ENCODE measurements at regions not wholly inside any gene's neighbourhood (a gene's known extent, or its start where the extent isn't known, plus 50 kb on each side); places are given as distances from the start of the nearest gene placed in this dataset.

DNA sequence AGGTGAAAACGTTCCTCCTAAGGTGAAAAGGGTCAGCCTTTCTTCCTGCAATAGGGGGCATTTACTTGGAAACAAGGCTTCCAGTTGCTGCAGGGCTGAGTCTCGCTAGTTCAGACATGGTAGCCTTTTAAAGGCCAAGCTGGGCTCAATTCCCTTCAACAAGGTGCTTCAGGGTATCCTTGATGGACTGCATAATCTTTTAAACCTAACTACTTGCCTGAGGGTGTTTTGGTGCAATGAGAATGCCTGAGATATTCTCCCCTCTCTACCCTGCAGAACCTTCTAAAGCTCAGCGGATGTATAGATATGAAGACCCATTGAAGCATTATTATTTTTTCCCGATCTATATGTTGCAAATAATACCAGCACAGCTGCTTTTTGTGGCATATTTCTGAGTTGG is 416.1 kb downstream of the QKI start:
- Histone ChIP-seq H4K20me1 (ENCODE audit: insufficient read depth, low read length, poor library complexity, severe bottlenecking) (no peaks in the 10 kb centered on the region), H3K27me3 (ENCODE audit: insufficient read depth, low read length, poor library complexity, severe bottlenecking) (no peaks in the 10 kb centered on the region), H3K9ac (ENCODE audit: low read depth, low read length, poor library complexity, severe bottlenecking) (no peak overlapping the region), H3F3A (ENCODE audit: low read depth) (no peaks in the 10 kb centered on the region), H3K4me2 (ENCODE audit: low read depth, low read length, poor library complexity, severe bottlenecking) (no peak overlapping the region), H3K36me3 (ENCODE audit: insufficient read depth, low read length) (no peaks in the 10 kb centered on the region), H3K4me1 (ENCODE audit: insufficient read depth, low read length, poor library complexity, severe bottlenecking) (no peaks in the 10 kb centered on the region), H2AFZ (ENCODE audit: low read length) (no peak overlapping the region), H3K79me2 (ENCODE audit: insufficient read depth, low read length) (no peaks in the 10 kb centered on the region), H3K9me2 (replicated peaks; ENCODE audit: low read depth, low read length) (no peaks in the 10 kb centered on the region), H3K9me3 (ENCODE audit: insufficient read depth, low read depth, low read length) (peaks cover 8% of the 10 kb centered on the region), H3K4me3 (ENCODE audit: low read length, poor library complexity, severe bottlenecking) (no peak overlapping the region)
- TF ChIP-seq EZH2phosphoT487 (IDR thresholded peaks at IDR 0.05; ENCODE audit: borderline replicate concordance) = no peak
- TF ChIP-seq, protein P1, sequence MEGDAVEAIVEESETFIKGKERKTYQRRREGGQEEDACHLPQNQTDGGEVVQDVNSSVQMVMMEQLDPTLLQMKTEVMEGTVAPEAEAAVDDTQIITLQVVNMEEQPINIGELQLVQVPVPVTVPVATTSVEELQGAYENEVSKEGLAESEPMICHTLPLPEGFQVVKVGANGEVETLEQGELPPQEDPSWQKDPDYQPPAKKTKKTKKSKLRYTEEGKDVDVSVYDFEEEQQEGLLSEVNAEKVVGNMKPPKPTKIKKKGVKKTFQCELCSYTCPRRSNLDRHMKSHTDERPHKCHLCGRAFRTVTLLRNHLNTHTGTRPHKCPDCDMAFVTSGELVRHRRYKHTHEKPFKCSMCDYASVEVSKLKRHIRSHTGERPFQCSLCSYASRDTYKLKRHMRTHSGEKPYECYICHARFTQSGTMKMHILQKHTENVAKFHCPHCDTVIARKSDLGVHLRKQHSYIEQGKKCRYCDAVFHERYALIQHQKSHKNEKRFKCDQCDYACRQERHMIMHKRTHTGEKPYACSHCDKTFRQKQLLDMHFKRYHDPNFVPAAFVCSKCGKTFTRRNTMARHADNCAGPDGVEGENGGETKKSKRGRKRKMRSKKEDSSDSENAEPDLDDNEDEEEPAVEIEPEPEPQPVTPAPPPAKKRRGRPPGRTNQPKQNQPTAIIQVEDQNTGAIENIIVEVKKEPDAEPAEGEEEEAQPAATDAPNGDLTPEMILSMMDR (conservative IDR thresholded peaks at IDR 0.05; ENCODE audit: low read length) = no peak

DNA sequence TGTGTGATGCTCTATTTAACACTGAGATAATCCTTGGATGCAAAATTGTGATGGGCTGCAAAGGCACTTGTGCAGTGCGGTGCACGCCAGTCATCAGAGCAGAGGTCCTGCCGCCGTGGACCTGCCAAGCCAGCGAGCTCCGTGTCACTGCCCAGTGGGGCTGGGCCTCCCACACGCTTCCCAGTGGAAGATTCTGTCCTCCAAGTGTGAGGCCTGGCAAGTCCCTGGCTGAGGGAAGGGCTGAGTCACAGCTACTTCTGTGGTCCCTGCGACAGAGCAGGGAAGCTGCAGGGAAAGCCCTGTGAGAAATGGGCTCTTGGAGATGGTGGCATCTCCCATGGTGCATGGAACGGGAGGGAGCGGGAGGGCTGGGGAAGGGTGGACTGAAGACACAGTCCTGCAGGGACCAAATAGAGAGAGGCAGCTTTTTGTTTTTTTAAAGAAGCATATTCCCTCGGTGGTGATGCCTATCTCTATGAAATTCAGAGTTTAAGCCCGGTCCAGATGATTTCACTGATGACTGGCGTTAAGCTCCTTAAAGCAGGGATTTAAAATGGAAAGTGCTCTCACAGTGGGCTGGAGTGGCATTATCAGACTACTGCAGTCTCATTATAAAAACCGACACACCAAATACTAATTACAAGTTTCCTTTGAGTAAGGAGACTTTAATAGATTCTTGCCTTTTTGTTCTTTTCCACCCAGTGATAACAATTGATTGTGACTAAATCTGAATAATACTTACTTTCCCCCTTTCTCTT is 413.7 kb downstream of the QKI start:
- Histone ChIP-seq H3K27me3 (ENCODE audit: insufficient read depth, low read length, poor library complexity, severe bottlenecking) (no peaks in the 10 kb centered on the region), H3K4me3 (ENCODE audit: low read length, poor library complexity, severe bottlenecking) (no peak overlapping the region), H3K36me3 (ENCODE audit: insufficient read depth, low read length) (no peaks in the 10 kb centered on the region), H3F3A (ENCODE audit: low read depth) (no peaks in the 10 kb centered on the region), H3K9me2 (replicated peaks; ENCODE audit: low read depth, low read length) (no peaks in the 10 kb centered on the region), H4K20me1 (ENCODE audit: insufficient read depth, low read length, poor library complexity, severe bottlenecking) (no peaks in the 10 kb centered on the region), H3K4me1 (ENCODE audit: insufficient read depth, low read length, poor library complexity, severe bottlenecking) (no peaks in the 10 kb centered on the region), H3K9me3 (ENCODE audit: insufficient read depth, low read depth, low read length) (peaks cover 5% of the 10 kb centered on the region), H3K79me2 (ENCODE audit: insufficient read depth, low read length) (no peaks in the 10 kb centered on the region), H2AFZ (ENCODE audit: low read length) (no peak overlapping the region), H3K4me2 (ENCODE audit: low read depth, low read length, poor library complexity, severe bottlenecking) (no peak overlapping the region), H3K9ac (ENCODE audit: low read depth, low read length, poor library complexity, severe bottlenecking) (no peak overlapping the region)
- TF ChIP-seq, protein P1 (conservative IDR thresholded peaks at IDR 0.05; ENCODE audit: low read length) = no peak
- no peak for TF ChIP-seq EZH2phosphoT487 (IDR thresholded peaks at IDR 0.05; ENCODE audit: borderline replicate concordance)

DNA sequence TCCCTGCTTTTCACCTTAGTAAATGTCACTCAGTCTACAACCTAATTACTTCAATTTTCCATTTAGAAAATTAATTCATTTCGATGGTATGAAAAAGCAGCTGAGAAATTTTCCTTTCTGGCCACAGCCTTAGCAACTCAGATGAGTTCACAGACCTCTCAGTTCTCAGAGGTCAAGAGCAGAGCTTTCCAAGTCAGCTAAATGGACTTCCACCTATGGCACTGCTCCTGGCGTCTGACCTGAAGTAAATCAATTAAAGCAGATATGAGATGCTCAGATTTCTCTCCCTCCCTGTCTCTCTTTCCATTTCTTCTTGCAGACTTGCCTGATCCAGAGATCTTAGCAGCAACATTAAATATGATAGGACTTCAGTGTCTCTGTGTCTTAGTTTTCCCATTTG is 412.6 kb downstream of the QKI start:
- Histone ChIP-seq H3F3A (ENCODE audit: low read depth) (no peaks in the 10 kb centered on the region), H3K4me3 (ENCODE audit: low read length, poor library complexity, severe bottlenecking) (no peak overlapping the region), H3K9me3 (ENCODE audit: insufficient read depth, low read depth, low read length) (peaks cover 5% of the 10 kb centered on the region), H3K36me3 (ENCODE audit: insufficient read depth, low read length) (no peaks in the 10 kb centered on the region), H3K27me3 (ENCODE audit: insufficient read depth, low read length, poor library complexity, severe bottlenecking) (no peaks in the 10 kb centered on the region), H3K9ac (ENCODE audit: low read depth, low read length, poor library complexity, severe bottlenecking) (no peak overlapping the region), H3K4me2 (ENCODE audit: low read depth, low read length, poor library complexity, severe bottlenecking) (no peak overlapping the region), H3K4me1 (ENCODE audit: insufficient read depth, low read length, poor library complexity, severe bottlenecking) (no peaks in the 10 kb centered on the region), H2AFZ (ENCODE audit: low read length) (no peak overlapping the region), H4K20me1 (ENCODE audit: insufficient read depth, low read length, poor library complexity, severe bottlenecking) (no peaks in the 10 kb centered on the region), H3K9me2 (replicated peaks; ENCODE audit: low read depth, low read length) (no peaks in the 10 kb centered on the region), H3K79me2 (ENCODE audit: insufficient read depth, low read length) (no peaks in the 10 kb centered on the region)
- TF ChIP-seq EZH2phosphoT487 (IDR thresholded peaks at IDR 0.05; ENCODE audit: borderline replicate concordance) = no peak
- TF ChIP-seq, protein P1 (conservative IDR thresholded peaks at IDR 0.05; ENCODE audit: low read length) = no peak
